GM21723 (cell line): ENCODE measurements at regions not wholly inside any gene's neighbourhood (a gene's known extent, or its start where the extent isn't known, plus 50 kb on each side); places are given as distances from the start of the nearest gene placed in this dataset.

Experiments used
- ATAC-seq: cut with Tn5 transposase; IDR thresholded peaks from one replicate; pipeline ENCODE4 v1.9.1; 2021; ENCODE audit warnings: mild to moderate bottlenecking, moderate library complexity; ENCODE audit not compliant: unreplicated experiment

GRCh38 chr2:176595986-176596385 is 326.7 kb downstream of the MTX2 start:
- ATAC-seq: no peak

GRCh38 chr2:176597916-176598315 is 328.7 kb downstream of the MTX2 start:
- no peak for ATAC-seq

- ATAC-seq: no peak
Observed at GRCh38 chr2:176598351-176598750, 329.1 kb downstream of the MTX2 start.

GRCh38 chr2:176599796-176600485 is 330.7 kb downstream of the MTX2 start:
- no peak for ATAC-seq

GRCh38 chr2:176601066-176601465 is 331.8 kb downstream of the MTX2 start:
- ATAC-seq: no peak

- no peak for ATAC-seq
Observed at GRCh38 chr2:176612036-176612435, 342.8 kb downstream of the MTX2 start.

GRCh38 chr2:176612736-176613135 is 343.5 kb downstream of the MTX2 start:
- ATAC-seq: no peak

GRCh38 chr2:176613323-176613987 is 344.2 kb downstream of the MTX2 start:
- ATAC-seq: no peak

- no peak for ATAC-seq
Observed at GRCh38 chr2:176614049-176614448, 344.8 kb downstream of the MTX2 start.

GRCh38 chr2:176614930-176615329 is 345.7 kb downstream of the MTX2 start:
- no peak for ATAC-seq

- no peak for ATAC-seq
Observed at GRCh38 chr2:176619504-176619903, 350.3 kb downstream of the MTX2 start.

GRCh38 chr2:176621350-176621749 is 352.1 kb downstream of the MTX2 start:
- ATAC-seq: no peak

- ATAC-seq: no peak
Observed at GRCh38 chr2:176622792-176623191, 353.6 kb downstream of the MTX2 start.

GRCh38 chr2:176626796-176627195 is 357.6 kb downstream of the MTX2 start:
- no peak for ATAC-seq

GRCh38 chr2:176628438-176628837 is 359.2 kb downstream of the MTX2 start:
- ATAC-seq: no peak

- no peak for ATAC-seq
Observed at GRCh38 chr2:176633754-176634153, 364.5 kb downstream of the MTX2 start.

GRCh38 chr2:176636401-176636800 is 367.2 kb downstream of the MTX2 start:
- ATAC-seq: no peak

GRCh38 chr2:176637142-176637485 is 367.9 kb downstream of the MTX2 start:
- ATAC-seq: no peak

GRCh38 chr2:176637486-176638166 is 368.4 kb downstream of the MTX2 start:
- ATAC-seq: peak; percentile 42

- peak; percentile 89 for ATAC-seq
Observed at GRCh38 chr2:176638167-176639015, 369.1 kb downstream of the MTX2 start.

- ATAC-seq: no peak
Observed at GRCh38 chr2:176639016-176639343, 369.7 kb downstream of the MTX2 start.
